Trophoblast cell (in vitro differentiated cells and primary cell): ENCODE measurements at regions not wholly inside any gene's neighbourhood (a gene's known extent, or its start where the extent isn't known, plus 50 kb on each side); places are given as distances from the start of the nearest gene placed in this dataset.

ENCODE experiments used
- DNase-seq, 2 donors: peaks; one replicate each; pipeline ENCODE4 v3.0.0-alpha.2; 2016
- H2AFZ ChIP-seq: 2 replicates; pipeline ENCODE4 v1.6.1; 2013; ENCODE audit warnings: low read length, moderate library complexity, mild to moderate bottlenecking; ENCODE audit not compliant: insufficient read depth, poor library complexity
- H2AK5ac ChIP-seq: 2 replicates; pipeline ENCODE4 v1.6.1; 2013; ENCODE audit warnings: mild to moderate bottlenecking, low read length
- H2BK120ac ChIP-seq: 2 replicates; pipeline ENCODE4 v1.6.1; 2013; ENCODE audit warnings: low read length, mild to moderate bottlenecking, moderate library complexity; ENCODE audit not compliant: insufficient read depth, poor library complexity
- H2BK12ac ChIP-seq: 2 replicates; pipeline ENCODE4 v1.6.1; 2013; ENCODE audit warnings: mild to moderate bottlenecking, low read length, moderate library complexity
- H2BK5ac ChIP-seq: 2 replicates; pipeline ENCODE4 v1.6.1; 2013; ENCODE audit warnings: low read length, low read depth, moderate library complexity, mild to moderate bottlenecking; ENCODE audit not compliant: poor library complexity
- H3K14ac ChIP-seq: 2 replicates; pipeline ENCODE4 v1.6.1; 2013; ENCODE audit warnings: mild to moderate bottlenecking, low read length
- H3K18ac ChIP-seq: 2 replicates; pipeline ENCODE4 v1.6.1; 2013; ENCODE audit warnings: mild to moderate bottlenecking, low read length
- H3K23ac ChIP-seq: 2 replicates; pipeline ENCODE4 v1.6.1; 2013; ENCODE audit warnings: low read length
- H3K27ac ChIP-seq: 2 replicates; pipeline ENCODE4 v1.5.1; 2013; ENCODE audit warnings: low read depth, mild to moderate bottlenecking, inconsistent platforms, low read length, moderate library complexity
- H3K27me3 ChIP-seq: 2 replicates; pipeline ENCODE4 v1.6.1; 2013; ENCODE audit warnings: inconsistent platforms, mild to moderate bottlenecking, low read length, moderate library complexity; ENCODE audit not compliant: insufficient read depth
- H3K36me3 ChIP-seq, 2 experiments: 1 replicate in 1 of 2; 2 replicates in 1 of 2; pipeline ENCODE4 v1.6.1; 2013; ENCODE audit warnings: low read length in 2 of 2, mild to moderate bottlenecking in 2 of 2, moderate library complexity in 1 of 2; ENCODE audit not compliant: insufficient read depth in 2 of 2, control insufficient read depth in 1 of 2
- H3K4ac ChIP-seq: 2 replicates; pipeline ENCODE4 v1.6.1; 2013; ENCODE audit warnings: low read depth, mild to moderate bottlenecking, low read length, moderate library complexity
- H3K4me1 ChIP-seq, 2 experiments: 1 replicate in 1 of 2; 2 replicates in 1 of 2; pipeline ENCODE4 v1.6.1; 2013; ENCODE audit warnings: low read length in 2 of 2, mild to moderate bottlenecking in 2 of 2, moderate library complexity in 1 of 2; ENCODE audit not compliant: insufficient read depth in 2 of 2, control insufficient read depth in 1 of 2
- H3K4me2 ChIP-seq: 2 replicates; pipeline ENCODE4 v1.6.1; 2013; ENCODE audit warnings: inconsistent platforms, mild to moderate bottlenecking, low read length, moderate library complexity
- H3K4me3 ChIP-seq: 2 replicates; pipeline ENCODE4 v1.5.1; 2013; ENCODE audit warnings: mild to moderate bottlenecking, low read depth, low read length, inconsistent platforms
- H3K79me1 ChIP-seq: one replicate; pipeline ENCODE4 v1.6.1; 2013; ENCODE audit warnings: low read length
- H3K79me2 ChIP-seq: 2 replicates; pipeline ENCODE4 v1.6.1; 2013; ENCODE audit warnings: low read length, mild to moderate bottlenecking; ENCODE audit not compliant: control insufficient read depth, insufficient read depth, poor library complexity
- H3K9ac ChIP-seq: 2 replicates; pipeline ENCODE4 v1.6.1; 2013; ENCODE audit warnings: mild to moderate bottlenecking, low read length
- H3K9me3 ChIP-seq: 2 replicates; pipeline ENCODE4 v1.6.1; 2013; ENCODE audit warnings: low read depth, mild to moderate bottlenecking, control low read depth, inconsistent platforms, low read length; ENCODE audit not compliant: insufficient read depth
- H4K12ac ChIP-seq: 2 replicates; pipeline ENCODE4 v1.6.1; 2013; ENCODE audit warnings: low read depth, mild to moderate bottlenecking, low read length, moderate library complexity
- H4K8ac ChIP-seq: 2 replicates; pipeline ENCODE4 v1.6.1; 2013; ENCODE audit warnings: low read depth, mild to moderate bottlenecking, low read length, moderate library complexity
- H4K91ac ChIP-seq: one replicate; pipeline ENCODE4 v1.6.1; 2013; ENCODE audit warnings: low read depth, mild to moderate bottlenecking, low read length, moderate library complexity
- WGBS: extraction: QIAGEN DNeasy Blood & Tissue Kit; methylation state at CpG from one replicate; pipeline ENCODE4 v1.1.7; 2013; ENCODE audit warnings: missing lambda C conversion rate; ENCODE audit not compliant: insufficient read length, insufficient coverage; ENCODE audit errors: extremely low coverage; 5-methylcytosine and 5-hydroxymethylcytosine counted together

GRCh38 chr1:200234938-200235337, 174.9 kb downstream of the ZNF281 start:
- Histone ChIP-seq H4K8ac (no peak overlapping the region), H3K9ac (no peak overlapping the region), H3K18ac (no peak overlapping the region), H2BK120ac (no peak overlapping the region), H3K14ac (no peak overlapping the region), H3K79me1 (no peaks in the 10 kb centered on the region), H3K23ac (no peak overlapping the region), H3K4ac (no peak overlapping the region), H3K4me2 (no peak overlapping the region), H2BK5ac (no peak overlapping the region), H3K27ac (no peak overlapping the region), H4K12ac (no peak overlapping the region), H3K27me3 (no peaks in the 10 kb centered on the region), H3K36me3 (no peaks in the 10 kb centered on the region), H4K91ac (no peak overlapping the region), H2AK5ac (no peak overlapping the region), H3K79me2 (no peaks in the 10 kb centered on the region), H2BK12ac (no peak overlapping the region), H2AFZ (no peak overlapping the region), H3K4me1 (no peaks in the 10 kb centered on the region), H3K9me3 (no peaks in the 10 kb centered on the region), H3K4me3 (no peak overlapping the region)
- no CpG with 5 or more reads among the region's 2 CpGs for WGBS
- no peak for DNase-seq

- Histone ChIP-seq H3K9me3 (no peaks in the 10 kb centered on the region), H3K79me1 (no peaks in the 10 kb centered on the region), H3K18ac (no peak overlapping the region), H3K4me3 (no peak overlapping the region), H3K14ac (no peak overlapping the region), H2BK120ac (no peak overlapping the region), H3K9ac (no peak overlapping the region), H3K36me3 (no peaks in the 10 kb centered on the region), H4K12ac (peak overlapping the region; percentile 57), H3K27me3 (no peaks in the 10 kb centered on the region), H4K8ac (no peak overlapping the region), H3K4ac (no peak overlapping the region), H4K91ac (no peak overlapping the region), H2AK5ac (no peak overlapping the region), H2AFZ (no peak overlapping the region), H3K23ac (no peak overlapping the region), H3K4me2 (no peak overlapping the region), H3K4me1 (no peaks in the 10 kb centered on the region), H3K27ac (no peak overlapping the region), H2BK5ac (no peak overlapping the region), H3K79me2 (no peaks in the 10 kb centered on the region), H2BK12ac (no peak overlapping the region)
- no CpG with 5 or more reads among the region's 10 CpGs for WGBS
- DNase-seq, result peak in 1 of 2 donors; percentile 22
Measured at GRCh38 chr1:200233393-200233792, 176.4 kb downstream of the ZNF281 start.

GRCh38 chr1:200231787-200232231, 178.0 kb downstream of the ZNF281 start:
- Histone ChIP-seq H2BK12ac (no peak overlapping the region), H2BK5ac (no peak overlapping the region), H3K4me2 (no peak overlapping the region), H3K18ac (no peak overlapping the region), H3K14ac (no peak overlapping the region), H3K79me2 (no peaks in the 10 kb centered on the region), H4K91ac (no peak overlapping the region), H4K8ac (no peak overlapping the region), H3K27ac (no peak overlapping the region), H3K36me3 (no peaks in the 10 kb centered on the region), H4K12ac (no peak overlapping the region), H3K79me1 (no peaks in the 10 kb centered on the region), H2AFZ (no peak overlapping the region), H3K9me3 (no peaks in the 10 kb centered on the region), H2AK5ac (no peak overlapping the region), H3K9ac (no peak overlapping the region), H3K27me3 (no peaks in the 10 kb centered on the region), H2BK120ac (no peak overlapping the region), H3K4me3 (no peak overlapping the region), H3K23ac (no peak overlapping the region), H3K4me1 (no peaks in the 10 kb centered on the region), H3K4ac (no peak overlapping the region)
- WGBS, result no CpG with 5 or more reads among the region's 1 CpG
- peak in 1 of 2 donors; percentile 30 for DNase-seq

DNA sequence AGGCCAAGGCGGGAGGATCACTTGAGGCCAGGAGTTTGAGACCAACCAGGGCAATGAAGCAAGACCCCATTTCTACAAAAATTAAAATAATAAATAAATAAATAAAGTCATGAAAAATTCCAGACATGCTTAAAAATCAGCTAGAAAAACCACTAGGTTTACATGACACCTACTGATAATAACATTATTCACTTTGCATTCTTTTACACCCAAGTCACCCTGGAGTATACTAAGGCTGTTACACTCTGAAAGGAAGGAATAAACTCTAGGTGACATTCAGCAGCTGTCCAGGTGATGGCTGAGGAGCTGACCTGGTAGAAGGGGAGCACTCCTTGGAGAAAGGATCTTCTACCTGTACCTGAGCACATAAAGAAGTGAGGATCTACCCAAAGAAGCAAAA, 179.2 kb downstream of the ZNF281 start:
- Histone ChIP-seq H2BK120ac (no peak overlapping the region), H2BK5ac (no peak overlapping the region), H3K23ac (no peak overlapping the region), H3K79me1 (no peaks in the 10 kb centered on the region), H4K91ac (no peak overlapping the region), H2BK12ac (no peak overlapping the region), H3K36me3 (no peaks in the 10 kb centered on the region), H3K4me1 (no peaks in the 10 kb centered on the region), H4K8ac (no peak overlapping the region), H2AK5ac (no peak overlapping the region), H4K12ac (no peak overlapping the region), H3K18ac (no peak overlapping the region), H3K9ac (no peak overlapping the region), H3K4me2 (no peak overlapping the region), H3K4ac (no peak overlapping the region), H3K27me3 (no peaks in the 10 kb centered on the region), H3K9me3 (no peaks in the 10 kb centered on the region), H3K79me2 (no peaks in the 10 kb centered on the region), H2AFZ (no peak overlapping the region), H3K27ac (no peak overlapping the region), H3K14ac (no peak overlapping the region), H3K4me3 (no peak overlapping the region)
- no CpG with 5 or more reads among the region's 1 CpG for WGBS
- DNase-seq, result no peak
